GM18858 (cell line): ENCODE measurements at regions not wholly inside any gene's neighbourhood (a gene's known extent, or its start where the extent isn't known, plus 50 kb on each side); places are given as distances from the start of the nearest gene placed in this dataset.

ENCODE experiments used
- ATAC-seq: cut with Tn5 transposase; IDR thresholded peaks from one replicate; pipeline ENCODE4 v1.9.1; 2021; ENCODE audit not compliant: unreplicated experiment

- no peak for ATAC-seq
Observed at GRCh38 chr1:117678246-117678977, 72.6 kb downstream of the TENT5C start.

- no peak for ATAC-seq
Observed at GRCh38 chr1:117679299-117679698, 73.5 kb downstream of the TENT5C start.

GRCh38 chr1:117679868-117680267 is 74.0 kb downstream of the TENT5C start:
- ATAC-seq = no peak

GRCh38 chr1:117680316-117681002 is 74.6 kb downstream of the TENT5C start:
- no peak for ATAC-seq

GRCh38 chr1:117681093-117681900 is 75.4 kb downstream of the TENT5C start:
- no peak for ATAC-seq

- no peak for ATAC-seq
Observed at GRCh38 chr1:117681901-117682250, 76.0 kb downstream of the TENT5C start.

- no peak for ATAC-seq
Observed at GRCh38 chr1:117682372-117682771, 76.5 kb downstream of the TENT5C start.

- no peak for ATAC-seq
Observed at GRCh38 chr1:117683571-117684285, 77.9 kb downstream of the TENT5C start.

- no peak for ATAC-seq
Observed at GRCh38 chr1:117685936-117686806, 80.3 kb downstream of the TENT5C start.

- ATAC-seq = no peak
Observed at GRCh38 chr1:117686907-117687306, 81.1 kb downstream of the TENT5C start.

- no peak for ATAC-seq
Observed at GRCh38 chr1:117689997-117690625, 84.3 kb downstream of the TENT5C start.

- ATAC-seq = no peak
Observed at GRCh38 chr1:117691942-117692341, 86.1 kb downstream of the TENT5C start.

- ATAC-seq = no peak
Observed at GRCh38 chr1:117694543-117694942, 88.7 kb downstream of the TENT5C start.

GRCh38 chr1:117695796-117696490 is 90.1 kb downstream of the TENT5C start:
- ATAC-seq = no peak

- ATAC-seq = no peak
Observed at GRCh38 chr1:117696561-117696960, 90.7 kb downstream of the TENT5C start.

- ATAC-seq = no peak
Observed at GRCh38 chr1:117697220-117697781, 91.5 kb downstream of the TENT5C start.

- no peak for ATAC-seq
Observed at GRCh38 chr1:117698398-117699160, 92.7 kb downstream of the TENT5C start.

- no peak for ATAC-seq
Observed at GRCh38 chr1:117699953-117700352, 94.1 kb downstream of the TENT5C start.
